HG03159 (cell line): ENCODE measurements at regions not wholly inside any gene's neighbourhood (a gene's known extent, or its start where the extent isn't known, plus 50 kb on each side); places are given as distances from the start of the nearest gene placed in this dataset.

ENCODE experiments used
- ATAC-seq: cut with Tn5 transposase; IDR thresholded peaks from one replicate; pipeline ENCODE4 v1.9.1; 2021; ENCODE audit warnings: mild to moderate bottlenecking, moderate library complexity; ENCODE audit not compliant: unreplicated experiment

DNA sequence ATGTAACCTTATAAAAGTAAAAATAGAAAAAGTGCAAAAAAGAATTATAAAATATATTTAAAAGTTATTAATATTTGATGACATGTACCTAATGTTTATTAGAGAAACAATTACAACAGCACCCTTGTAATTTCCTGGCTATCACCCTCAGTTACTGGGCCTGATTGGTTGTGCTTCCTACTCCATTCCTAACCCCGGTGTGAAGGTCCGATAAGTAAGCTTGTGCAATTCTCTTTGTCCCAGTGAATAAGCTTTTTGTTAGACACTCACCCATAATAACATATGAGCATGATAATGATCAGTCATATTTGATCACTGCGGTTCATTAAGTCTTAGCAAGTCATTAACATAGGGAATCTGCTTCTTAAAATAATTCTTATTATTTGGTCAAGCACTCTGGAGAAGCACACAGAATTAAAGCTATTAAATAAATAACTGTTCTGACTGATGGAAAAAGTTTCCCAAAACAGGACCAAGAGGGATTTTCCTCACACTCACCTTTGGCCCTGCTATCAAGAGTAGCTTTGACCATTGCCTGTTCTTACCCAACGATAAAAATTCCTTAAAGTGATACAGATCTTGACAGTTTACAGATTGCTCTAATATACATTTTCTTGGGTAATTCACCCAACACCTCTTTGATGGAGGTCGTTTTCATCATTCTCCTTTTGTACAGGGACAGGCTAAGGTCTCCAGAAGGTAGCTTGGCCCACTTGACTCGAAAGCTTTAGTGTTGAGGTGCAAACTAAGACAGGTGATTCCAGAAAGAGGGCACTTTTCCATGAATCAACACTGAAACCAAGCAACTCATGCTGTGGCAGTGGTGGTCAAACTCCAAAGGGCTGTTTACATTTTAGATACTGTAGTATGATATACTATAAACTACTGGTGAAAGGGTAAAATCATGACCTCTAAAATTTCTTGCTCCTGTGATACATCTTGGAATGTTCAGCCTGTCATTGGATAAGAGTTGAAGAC lies 543.0 kb upstream of the KCNMB2 start:
- ATAC-seq: no peak

DNA sequence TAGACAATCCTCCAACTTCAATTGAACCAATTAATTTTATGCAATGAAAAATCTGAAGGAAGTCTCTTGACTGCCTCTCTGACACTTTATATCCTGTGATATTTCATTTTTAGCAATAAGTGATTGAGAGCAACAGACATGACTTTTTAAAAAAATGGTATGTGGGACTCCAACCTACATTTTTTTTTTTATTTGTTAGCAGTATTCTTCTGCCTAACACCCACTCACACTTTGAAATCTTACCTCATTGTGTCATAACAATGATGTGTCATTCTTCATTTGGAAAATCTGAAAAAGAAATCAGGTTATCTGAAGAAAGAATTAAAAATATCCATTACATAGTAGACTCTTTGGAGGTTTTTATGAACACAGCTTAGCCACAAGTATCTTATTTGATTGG lies 541.3 kb upstream of the KCNMB2 start:
- ATAC-seq: no peak

DNA sequence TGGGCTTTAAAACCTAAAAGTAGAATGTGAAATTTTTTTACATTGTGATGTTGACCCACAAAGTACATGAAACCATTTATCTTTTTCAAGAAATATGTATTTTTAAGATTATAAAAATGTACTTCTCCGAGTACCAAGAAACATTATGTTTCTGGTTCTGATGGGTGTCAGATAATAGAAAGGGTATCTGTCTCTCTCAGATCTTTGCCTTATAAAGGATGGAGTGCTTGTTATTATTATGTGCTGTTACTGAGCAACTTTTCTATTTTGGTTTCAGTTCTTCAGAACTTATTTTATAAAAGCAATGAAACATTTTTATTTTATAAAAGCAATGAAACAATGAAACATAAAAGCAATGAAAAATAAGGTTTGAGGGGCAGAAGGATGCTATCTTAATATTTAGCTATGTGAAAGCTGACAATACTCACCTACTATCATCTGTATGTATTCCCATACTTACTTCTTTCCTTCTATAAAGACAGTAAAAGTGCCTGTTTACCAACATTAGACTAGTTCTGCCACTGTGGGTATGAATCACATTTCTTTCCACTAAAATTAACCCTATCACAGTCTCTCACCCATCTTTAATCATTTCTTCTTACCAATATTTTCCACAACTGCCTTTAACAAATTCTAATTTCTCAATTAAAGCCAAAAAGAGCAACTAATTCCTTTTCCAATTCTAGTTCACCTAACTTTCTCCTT lies 540.7 kb upstream of the KCNMB2 start:
- ATAC-seq: no peak

DNA sequence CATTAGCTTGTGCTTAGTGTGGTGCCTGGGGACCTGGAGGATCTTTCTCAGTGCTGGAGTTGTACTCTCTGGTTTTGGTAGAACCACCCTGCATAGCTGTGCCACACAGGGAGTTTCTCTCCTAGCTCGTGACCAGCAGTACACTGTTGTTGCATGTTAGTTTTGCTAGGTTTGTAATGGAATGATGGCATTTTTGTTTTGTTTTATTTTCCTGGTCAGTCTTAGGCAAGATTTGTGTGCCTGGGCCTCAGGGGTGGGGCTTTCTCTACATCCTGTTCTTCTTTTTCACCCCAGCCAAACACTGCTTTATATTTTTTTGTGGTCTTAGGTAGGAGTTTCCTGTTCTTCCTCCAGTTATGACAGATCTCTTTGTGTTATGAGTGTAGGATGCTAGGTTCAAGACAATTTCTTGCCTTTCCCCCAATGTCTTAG lies 534.5 kb upstream of the KCNMB2 start:
- ATAC-seq: peak; percentile 91

DNA sequence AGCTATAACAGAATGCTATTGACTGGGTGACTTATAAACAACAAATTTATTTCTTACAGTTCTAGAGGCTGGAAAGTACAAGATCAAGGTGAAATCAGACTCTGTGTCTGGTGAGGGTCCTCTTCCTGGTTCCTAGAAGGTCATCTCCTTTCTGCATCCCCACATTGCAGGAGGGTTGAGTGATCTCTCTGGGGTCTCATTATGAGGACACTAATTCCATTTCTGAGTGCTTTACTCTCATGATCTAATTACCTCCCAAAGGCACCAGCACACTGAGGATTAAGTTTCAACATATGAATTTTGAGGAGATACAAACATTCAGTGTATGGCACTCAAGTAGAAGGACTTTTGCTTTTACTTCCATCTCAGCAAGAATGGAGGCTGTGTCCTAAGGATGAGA lies 534.1 kb upstream of the KCNMB2 start:
- no peak for ATAC-seq

DNA sequence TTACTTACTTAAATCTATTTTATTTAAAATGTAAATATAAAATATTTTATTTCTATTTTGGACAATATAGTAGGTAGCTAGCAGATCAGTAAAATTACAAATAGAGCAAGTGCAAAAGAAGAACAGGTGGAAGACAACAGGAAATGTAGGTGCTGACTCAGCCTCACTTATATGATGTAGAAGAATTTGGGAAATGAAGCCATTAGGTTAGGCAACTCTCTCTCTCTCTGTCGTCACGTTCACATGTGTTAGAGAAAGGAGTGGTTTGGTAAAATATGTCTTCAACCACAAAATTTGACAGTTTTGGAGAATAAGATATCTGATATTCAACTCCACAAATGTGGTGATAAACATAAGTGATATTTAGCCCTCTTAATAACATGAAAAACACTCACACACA lies 532.5 kb upstream of the KCNMB2 start:
- ATAC-seq: no peak

DNA sequence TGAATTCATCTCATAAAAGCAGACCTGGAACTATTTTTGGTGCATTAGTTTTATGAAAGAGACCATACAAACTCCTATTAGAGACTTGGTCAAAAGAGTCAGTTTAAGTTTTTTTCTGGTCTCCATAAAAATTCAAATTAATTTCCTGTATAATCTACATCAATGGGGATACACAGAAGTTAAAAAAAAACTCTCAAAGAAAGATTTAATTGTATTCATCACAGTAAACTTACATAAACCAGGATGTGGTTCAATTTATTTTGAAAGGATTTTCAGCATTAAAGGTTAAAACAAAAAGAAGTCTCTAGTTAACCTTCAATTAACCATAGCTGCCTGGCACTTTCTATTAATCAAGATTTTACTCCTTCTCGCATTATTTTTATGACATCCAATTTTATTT lies 530.3 kb upstream of the KCNMB2 start:
- ATAC-seq: no peak

DNA sequence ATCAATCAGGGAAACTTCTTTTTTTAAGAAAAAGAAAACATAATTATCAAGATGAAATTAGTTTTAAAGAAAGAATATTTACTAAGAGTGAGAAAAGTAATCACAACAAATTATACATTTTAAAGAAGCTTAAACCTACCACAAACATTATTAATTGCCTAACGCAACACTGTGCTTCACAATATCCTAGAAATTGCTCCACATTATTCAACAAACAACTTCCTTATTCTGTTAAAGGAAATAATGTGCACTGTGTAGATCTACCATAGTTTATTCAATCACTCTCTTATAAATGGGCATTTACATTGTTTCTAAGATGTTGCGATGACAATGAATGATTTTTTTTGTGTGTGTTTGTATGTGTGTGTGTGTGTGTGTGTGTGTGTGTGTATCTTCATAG lies 525.9 kb upstream of the KCNMB2 start:
- ATAC-seq: no peak

DNA sequence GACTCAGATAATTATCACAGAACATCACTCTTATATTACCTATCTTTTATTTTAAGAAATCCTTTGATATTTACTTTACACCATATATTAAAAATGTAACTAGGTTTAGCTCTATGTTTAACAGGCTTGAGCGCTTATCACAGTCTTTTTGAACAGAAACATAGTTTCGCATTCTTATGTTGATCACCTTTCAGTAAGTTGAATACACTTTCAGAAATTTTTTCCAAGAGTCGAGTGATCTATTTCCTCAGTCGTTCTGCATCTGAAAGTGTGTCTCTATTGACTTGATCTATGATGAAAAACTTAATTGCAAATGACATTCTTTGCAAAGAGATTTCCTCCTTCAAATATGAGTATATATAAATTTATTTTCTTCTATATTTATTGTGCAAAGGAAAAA lies 516.6 kb upstream of the KCNMB2 start:
- no peak for ATAC-seq

DNA sequence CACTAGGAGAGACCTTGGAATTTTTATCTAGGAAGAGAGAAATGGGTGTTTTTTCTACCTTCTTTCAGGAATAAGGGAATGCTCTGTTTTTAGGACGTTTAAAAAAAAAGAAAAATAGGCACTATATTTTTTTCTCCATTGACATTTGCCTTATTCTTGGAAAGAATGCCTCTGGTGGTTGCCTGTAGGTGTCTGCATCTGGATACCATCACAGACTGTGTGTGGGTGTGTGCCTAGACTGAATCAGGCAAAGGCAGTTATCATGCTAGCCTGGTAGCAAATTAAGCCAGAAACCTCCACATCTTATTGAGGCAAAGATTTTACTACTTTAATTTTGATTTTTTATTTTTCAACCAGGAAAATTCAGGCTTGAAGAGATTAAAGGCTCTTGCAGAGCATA lies 513.6 kb upstream of the KCNMB2 start:
- no peak for ATAC-seq

DNA sequence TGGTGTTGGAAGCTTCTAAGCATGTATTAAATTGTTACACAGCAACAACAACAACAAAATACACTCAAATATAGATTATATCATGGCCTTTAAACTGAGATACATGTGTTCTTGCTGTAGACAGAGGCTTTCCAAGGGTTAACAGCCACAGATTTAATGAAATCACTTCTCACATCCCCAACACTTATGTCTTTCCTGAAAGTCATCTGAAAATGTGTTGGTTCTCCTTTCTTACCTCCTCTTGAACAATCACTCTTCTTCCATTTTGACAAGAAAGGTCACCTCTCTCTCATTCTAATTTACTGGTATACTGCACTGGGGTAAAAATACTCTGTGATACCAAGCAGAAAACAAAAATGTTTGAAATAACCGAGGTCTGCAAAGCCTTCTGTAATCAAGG lies 507.3 kb upstream of the KCNMB2 start:
- no peak for ATAC-seq

DNA sequence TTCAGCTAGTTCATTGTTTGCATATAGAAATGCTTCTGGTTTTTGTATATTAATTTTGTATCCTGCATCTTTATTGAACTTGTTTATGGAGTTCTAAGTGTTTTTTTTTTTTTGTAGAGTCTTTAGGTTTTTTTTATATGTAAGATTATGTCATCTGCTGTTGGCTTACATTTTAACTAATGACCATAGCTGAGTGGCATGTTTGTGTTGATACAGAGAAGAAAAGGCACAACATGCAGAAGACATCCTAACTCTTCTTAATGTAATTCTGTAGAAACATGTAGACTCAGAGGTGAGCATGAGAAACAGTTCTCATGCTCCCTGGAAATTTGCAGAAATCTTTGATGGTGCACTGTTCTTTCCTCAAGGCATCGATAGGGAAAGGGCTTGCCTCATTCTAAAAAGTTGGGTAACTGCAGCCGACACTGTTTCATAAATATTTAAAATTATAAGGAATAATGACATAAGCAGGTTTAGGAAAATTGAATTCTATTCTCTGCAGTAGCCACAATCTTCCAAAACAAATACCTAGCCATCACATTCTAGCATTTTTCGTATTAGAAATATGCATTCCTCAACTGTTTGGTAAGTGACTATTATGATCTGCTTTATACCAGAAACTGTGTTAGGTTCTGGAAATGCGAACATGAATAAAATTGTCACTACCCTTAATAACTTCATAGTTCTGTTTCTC lies 499.6 kb upstream of the KCNMB2 start:
- ATAC-seq: no peak

DNA sequence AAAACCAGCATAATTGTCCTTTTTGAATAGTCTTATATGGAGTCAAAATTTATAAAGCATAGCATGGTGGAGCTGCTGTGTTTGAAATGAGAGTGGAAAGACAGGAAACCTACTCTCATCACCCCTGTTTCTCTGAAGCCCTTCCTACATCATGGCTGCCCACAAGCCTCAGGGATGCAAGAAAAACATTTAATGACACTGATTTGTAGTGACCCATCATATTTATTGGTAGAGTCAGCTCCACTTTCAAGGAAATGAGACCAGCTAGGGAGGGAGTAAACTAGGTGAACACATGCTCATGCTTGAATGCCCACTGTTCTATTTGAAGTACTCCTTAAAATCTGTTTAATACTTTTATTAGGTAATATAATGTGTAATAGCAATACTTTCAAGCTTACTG lies 494.3 kb upstream of the KCNMB2 start:
- ATAC-seq: no peak

DNA sequence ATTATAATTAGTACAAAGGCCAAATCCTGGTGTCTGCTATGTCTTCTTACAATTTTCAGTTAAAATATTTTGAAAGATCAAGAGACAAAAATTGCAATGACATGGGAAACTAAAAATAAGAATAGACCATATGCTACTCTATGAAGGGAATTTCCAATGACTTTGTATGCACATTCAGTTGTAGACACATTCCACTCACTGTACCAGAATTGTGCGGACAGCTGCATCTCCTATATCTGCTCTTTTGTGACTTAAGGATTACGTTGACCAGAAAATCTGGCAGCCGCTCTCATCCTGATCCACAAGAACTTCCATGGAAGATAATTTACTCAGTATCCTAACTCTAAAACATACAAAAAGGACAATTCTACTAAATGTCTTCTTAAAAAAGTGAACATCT lies 493.9 kb upstream of the KCNMB2 start:
- ATAC-seq: no peak

DNA sequence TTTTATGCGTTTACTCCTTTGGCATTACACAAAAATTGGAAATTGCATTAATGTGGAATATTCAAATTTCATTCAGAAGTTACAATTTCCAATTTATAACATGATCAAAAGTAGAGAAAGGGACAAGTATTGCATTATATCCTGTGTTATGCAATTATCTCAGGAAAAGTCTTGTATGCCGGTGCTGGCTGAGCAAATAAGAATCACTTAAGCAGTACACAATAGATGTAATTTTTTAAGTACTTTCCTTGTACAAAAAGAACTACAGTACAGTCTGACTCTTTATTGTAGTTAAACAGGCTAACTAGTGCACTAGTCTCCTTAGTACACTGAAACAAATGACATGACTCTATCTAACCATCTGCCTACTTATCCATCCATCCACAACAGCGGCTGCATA lies 493.2 kb upstream of the KCNMB2 start:
- no peak for ATAC-seq

DNA sequence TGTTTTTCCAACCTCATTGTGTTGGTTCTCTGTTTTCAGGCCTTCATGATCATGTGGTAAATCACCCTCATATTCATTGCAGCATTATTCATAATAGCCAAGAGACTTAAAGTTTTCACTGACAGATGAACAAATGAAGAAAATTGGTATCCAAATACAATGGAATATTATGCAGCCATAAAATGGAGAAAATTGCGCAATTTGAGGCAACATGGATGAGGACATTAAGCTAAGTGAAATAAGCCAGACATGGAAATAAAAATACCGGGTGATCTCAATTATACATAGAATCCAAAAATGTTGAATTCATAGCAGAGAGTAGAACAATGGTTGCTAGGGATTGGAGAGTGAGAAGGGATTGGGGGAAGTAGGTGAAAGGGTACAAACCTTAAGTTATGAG lies 491.9 kb upstream of the KCNMB2 start:
- no peak for ATAC-seq

DNA sequence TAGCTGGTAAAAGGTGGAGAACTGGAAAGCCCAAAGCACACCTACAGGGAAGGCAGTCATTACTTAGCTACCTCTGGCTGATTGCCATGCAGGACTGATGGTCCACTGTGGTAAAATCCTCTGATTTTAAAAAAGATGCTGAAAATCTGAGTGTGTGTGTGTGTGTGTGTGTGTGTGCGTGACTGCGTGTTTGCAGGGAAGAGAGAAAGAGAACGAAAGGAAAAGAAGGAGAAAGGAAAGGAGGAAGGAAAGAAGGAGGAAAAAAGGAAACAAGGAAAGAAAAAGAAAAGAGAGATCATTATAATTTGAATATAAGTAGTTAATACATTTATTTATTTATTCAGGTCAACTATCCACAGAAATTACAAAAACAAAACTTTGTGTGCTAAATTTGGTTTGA lies 488.7 kb upstream of the KCNMB2 start:
- no peak for ATAC-seq

DNA sequence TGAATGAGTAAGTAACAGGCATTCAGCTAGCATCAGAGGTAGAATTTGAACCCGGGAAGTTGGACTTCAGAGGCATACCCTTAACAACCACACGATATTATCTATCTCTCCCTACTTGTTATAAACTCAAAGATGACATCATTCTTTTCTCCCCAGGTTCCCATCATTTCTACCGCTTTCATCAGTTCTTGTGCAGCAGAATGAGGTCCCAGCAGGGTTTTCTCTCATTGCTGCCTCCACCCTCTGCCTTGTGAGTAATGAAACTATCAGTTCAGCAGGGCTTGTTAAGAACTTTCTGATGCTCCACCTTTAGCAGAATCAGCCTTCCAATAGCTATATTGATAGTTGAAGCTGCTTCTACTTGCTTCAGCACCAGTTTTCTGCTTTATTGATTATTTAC lies 487.5 kb upstream of the KCNMB2 start:
- no peak for ATAC-seq

DNA sequence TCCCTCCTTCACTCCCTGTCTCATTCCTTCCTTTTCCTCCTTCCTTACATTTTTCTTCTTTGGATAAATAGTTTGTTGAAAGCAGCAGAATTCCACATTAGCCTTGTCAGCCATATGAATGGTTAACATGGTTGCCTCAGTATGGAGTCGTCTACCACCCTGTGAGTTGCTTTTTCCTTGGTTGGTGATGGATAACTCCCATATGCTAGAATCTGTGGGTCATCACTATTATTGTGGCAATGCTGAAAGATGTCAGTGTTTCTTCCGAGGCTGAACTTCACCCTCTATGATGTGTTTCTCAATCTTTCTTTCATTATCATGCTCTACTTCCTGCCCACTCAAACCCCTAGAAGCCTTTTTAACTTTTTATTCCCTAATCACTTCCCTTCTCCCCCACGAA lies 481.8 kb upstream of the KCNMB2 start:
- ATAC-seq: no peak

DNA sequence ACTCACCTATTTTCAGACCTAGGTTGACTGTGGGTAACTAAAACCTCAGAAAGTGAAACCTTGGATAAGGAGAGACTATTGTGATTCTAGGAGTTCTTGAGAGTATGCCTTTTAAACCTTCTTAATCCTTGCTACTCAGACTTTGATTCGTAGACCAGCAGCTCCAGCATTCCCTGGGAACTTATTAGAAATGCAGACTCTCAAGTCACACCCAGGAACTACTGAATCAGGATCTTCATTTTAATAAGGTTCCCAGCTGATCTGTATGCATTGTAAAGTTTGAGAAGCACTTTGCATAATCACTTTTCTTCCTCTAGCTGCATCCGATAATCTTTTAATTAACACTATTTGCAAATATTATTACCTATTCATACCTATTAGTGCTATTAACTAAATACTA lies 480.3 kb upstream of the KCNMB2 start:
- ATAC-seq: no peak

DNA sequence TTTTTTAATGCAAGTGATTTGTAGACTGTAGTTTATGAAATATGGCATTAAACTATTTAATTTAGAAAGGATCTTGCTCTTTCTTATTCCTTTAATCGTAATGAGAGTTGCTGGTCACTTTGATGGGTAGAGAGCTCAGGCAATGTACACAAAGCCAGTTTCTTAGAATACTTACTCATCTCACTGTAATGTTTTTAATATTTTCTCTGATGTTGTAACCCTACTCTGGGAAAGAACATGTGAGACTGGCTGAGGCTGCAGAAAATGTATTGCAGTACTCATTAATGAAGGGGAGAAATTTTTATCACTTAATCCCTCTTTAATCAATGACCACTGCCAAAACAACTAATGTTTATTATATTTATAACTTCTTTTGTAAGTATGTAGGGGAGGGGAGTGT lies 479.4 kb upstream of the KCNMB2 start:
- ATAC-seq: no peak

DNA sequence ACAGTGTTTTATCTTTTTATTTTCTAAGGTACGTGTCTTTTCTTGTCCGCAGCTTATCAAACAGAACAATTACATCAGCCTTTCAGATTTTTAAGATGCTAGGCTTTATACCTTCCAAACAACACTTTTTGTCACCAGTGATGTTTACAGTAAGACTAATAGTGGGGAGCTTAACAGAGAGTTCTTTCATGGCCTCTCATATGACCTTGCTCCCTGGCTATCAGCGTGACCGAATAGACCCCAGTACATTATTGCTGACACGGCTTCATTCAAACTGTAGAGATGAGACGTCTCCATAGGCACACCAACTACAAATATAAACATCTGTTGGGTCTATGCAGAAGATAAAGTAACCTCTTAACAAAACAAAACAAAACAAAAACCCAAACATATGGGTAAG lies 477.6 kb upstream of the KCNMB2 start:
- ATAC-seq: no peak
